CD14-positive monocyte (primary cell): ENCODE measurements at regions not wholly inside any gene's neighbourhood (a gene's known extent, or its start where the extent isn't known, plus 50 kb on each side); places are given as distances from the start of the nearest gene placed in this dataset.

ENCODE experiments used
- DNase-seq, 3 donors: peaks; one replicate each; pipeline ENCODE4 v3.0.0-alpha.2; 2011 to 2022
- H2AFZ ChIP-seq: 2 replicates; pipeline ENCODE4 v1.6.0; 2012; ENCODE audit warnings: mild to moderate bottlenecking, low read depth, low read length, inconsistent platforms; ENCODE audit not compliant: insufficient read depth, poor library complexity, severe bottlenecking
- H3K27ac ChIP-seq, 2 donors: 1 replicate in 1 of 2; 2 replicates in 1 of 2; pipeline ENCODE4 v1.5.1; 2012 to 2013; ENCODE audit warnings: low read length in 2 of 2, control low read depth in 1 of 2, inconsistent platforms in 1 of 2, low read depth in 1 of 2, mild to moderate bottlenecking in 1 of 2
- H3K27me3 ChIP-seq, 2 donors: one replicate each; pipeline versions ENCODE4 v1.6.0 to v1.6.1; 2011 to 2013; ENCODE audit warnings: low read length in 2 of 2; ENCODE audit not compliant: control insufficient read depth in 2 of 2, insufficient read depth in 2 of 2
- H3K36me3 ChIP-seq, 2 donors: replicated peaks in 1 of 2; 1 replicate in 1 of 2; 2 replicates in 1 of 2; pipeline versions ENCODE4 v1.5.1 to v1.6.1; 2012 to 2013; ENCODE audit warnings: low read length in 2 of 2, control low read depth in 1 of 2, inconsistent platforms in 1 of 2, mild to moderate bottlenecking in 1 of 2; ENCODE audit not compliant: insufficient read depth in 2 of 2, control insufficient read depth in 1 of 2
- H3K4me1 ChIP-seq, 2 donors: 1 replicate in 1 of 2; 2 replicates in 1 of 2; pipeline versions ENCODE4 v1.5.1 to v1.6.1; 2012 to 2013; ENCODE audit warnings: low read length in 2 of 2, control low read depth in 1 of 2, inconsistent platforms in 1 of 2, mild to moderate bottlenecking in 1 of 2, moderate library complexity in 1 of 2; ENCODE audit not compliant: insufficient read depth in 2 of 2, control insufficient read depth in 1 of 2
- H3K4me2 ChIP-seq: replicated peaks from 2 replicates; pipeline ENCODE3; 2012; ENCODE audit warnings: low read length, moderate library complexity, mild to moderate bottlenecking; ENCODE audit not compliant: poor library complexity, severe bottlenecking; ENCODE audit errors: extremely low read depth
- H3K4me3 ChIP-seq, 3 experiments: fragments of 200-600 bp in 1 of 3; sonication (generic) in 1 of 3; replicated peaks in 1 of 3; 1 replicate in 2 of 3; 2 replicates in 1 of 3; pipeline ENCODE4 v1.5.1; 2011 to 2013; ENCODE audit warnings: low read length in 3 of 3, mild to moderate bottlenecking in 3 of 3, control low read depth in 2 of 3, low read depth in 2 of 3, inconsistent platforms in 1 of 3, moderate library complexity in 1 of 3
- H3K79me2 ChIP-seq: 2 replicates; pipeline ENCODE4 v1.6.0; 2012; ENCODE audit warnings: mild to moderate bottlenecking, control low read depth, inconsistent platforms, low read length, moderate library complexity; ENCODE audit not compliant: insufficient read depth
- H3K9ac ChIP-seq: 2 replicates; pipeline ENCODE4 v1.6.0; 2017; ENCODE audit warnings: low read length, mild to moderate bottlenecking; ENCODE audit not compliant: insufficient read depth, poor library complexity, severe bottlenecking
- H3K9me3 ChIP-seq, 2 donors: replicated peaks in 1 of 2; 1 replicate in 1 of 2; 2 replicates in 1 of 2; pipeline versions ENCODE4 v1.5.1 to v1.6.1; 2012 to 2013; ENCODE audit warnings: low read length in 2 of 2, control low read depth in 1 of 2; ENCODE audit not compliant: control insufficient read depth in 1 of 2, insufficient read depth in 1 of 2
- H4K20me1 ChIP-seq: 2 replicates; pipeline ENCODE4 v1.6.0; 2012; ENCODE audit warnings: mild to moderate bottlenecking, low read length, control low read depth, moderate library complexity; ENCODE audit not compliant: insufficient read depth
- H3K27ac Mint-ChIP-seq, 7 donors: one replicate each; pipeline ENCODE4 v1.8.0; 2020; ENCODE audit warnings: mild to moderate bottlenecking in 7 of 7, mixed read lengths in 7 of 7, moderate library complexity in 6 of 7, inconsistent platforms in 2 of 7
- H3K27me3 Mint-ChIP-seq, 3 donors: one replicate each; pipeline ENCODE4 v1.8.0; 2021 to 2022; ENCODE audit warnings: low read depth in 3 of 3, mild to moderate bottlenecking in 3 of 3, mixed read lengths in 3 of 3, moderate library complexity in 3 of 3, inconsistent platforms in 1 of 3
- H3K36me3 Mint-ChIP-seq, 2 donors: one replicate each; pipeline ENCODE4 v1.8.0; 2020; ENCODE audit warnings: mixed read lengths in 2 of 2, inconsistent platforms in 1 of 2, mild to moderate bottlenecking in 1 of 2
- H3K4me1 Mint-ChIP-seq: one replicate; pipeline ENCODE4 v1.8.0; 2020; ENCODE audit warnings: mild to moderate bottlenecking, mixed read lengths
- H3K4me3 Mint-ChIP-seq, 2 donors: one replicate each; pipeline ENCODE4 v1.8.0; 2020; ENCODE audit warnings: mild to moderate bottlenecking in 2 of 2, mixed read lengths in 2 of 2, moderate library complexity in 1 of 2
- H3K9me3 Mint-ChIP-seq, 7 donors: one replicate each; pipeline ENCODE4 v1.8.0; 2020 to 2022; ENCODE audit warnings: mixed read lengths in 7 of 7, mild to moderate bottlenecking in 6 of 7, moderate library complexity in 6 of 7, inconsistent platforms in 2 of 7
- whole genome bisulfite sequencing: methylation state at CpG from one replicate; pipeline ENCODE4 v1.1.5; 2013; ENCODE audit warnings: missing lambda C conversion rate; ENCODE audit not compliant: insufficient coverage; 5-methylcytosine and 5-hydroxymethylcytosine counted together
- intact Hi-C, 2 donors: fragments of 100-400 bp; cut with micrococcal nuclease; formaldehyde crosslinking; loops; one replicate each; pipeline versions ENCODE4 v1.15.0 to v1.15.1; 2023
- TF ChIP-seq, protein P1 (sequence below): fragments of 200-600 bp; IDR thresholded peaks from one replicate; pipeline ENCODE4 v1.8.0; 2022; ENCODE audit warnings: antibody characterized with exemption, mild to moderate bottlenecking

DNA sequence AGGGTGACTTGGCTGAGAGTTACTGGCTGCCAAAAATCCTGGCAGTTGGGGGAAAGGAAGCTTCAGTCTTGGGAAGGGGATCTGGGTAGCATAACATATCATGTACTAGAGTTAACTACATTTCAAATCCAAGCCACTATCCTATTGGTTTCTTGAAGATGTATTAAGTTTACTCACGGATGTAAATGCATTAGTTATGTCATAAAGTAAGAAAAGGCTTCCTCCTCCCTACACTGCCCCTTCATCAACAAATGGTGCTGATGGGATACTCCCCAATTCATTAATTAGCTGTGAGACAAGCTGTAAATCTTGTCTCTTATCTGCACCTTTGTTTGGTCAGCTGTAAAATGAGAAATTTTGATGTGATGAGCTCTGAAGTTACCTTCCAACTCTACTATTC is 150.1 kb upstream of the SOX5 start:
- H4K20me1 ChIP-seq: no peaks in the 10 kb centered on the region
- no peaks in the 10 kb centered on the region for H3K36me3 ChIP-seq
- Mint-ChIP-seq H3K27me3 (no peaks in the 10 kb centered on the region), H3K4me1 (no peaks in the 10 kb centered on the region), H3K9me3 (peaks cover 0 to 4% (median 2%) of the 10 kb centered on the region in 7 donors), H3K36me3 (no peaks in the 10 kb centered on the region), H3K27ac (no peak overlapping the region), H3K4me3 (no peak overlapping the region)
- H3K79me2 ChIP-seq: no peaks in the 10 kb centered on the region
- H3K27me3 ChIP-seq: no peaks in the 10 kb centered on the region
- intact Hi-C loops: no loop called here
- DNase-seq: no peak
- no peak overlapping the region for H3K27ac ChIP-seq
- H3K4me2 ChIP-seq: no peak overlapping the region
- TF ChIP-seq, protein P1, sequence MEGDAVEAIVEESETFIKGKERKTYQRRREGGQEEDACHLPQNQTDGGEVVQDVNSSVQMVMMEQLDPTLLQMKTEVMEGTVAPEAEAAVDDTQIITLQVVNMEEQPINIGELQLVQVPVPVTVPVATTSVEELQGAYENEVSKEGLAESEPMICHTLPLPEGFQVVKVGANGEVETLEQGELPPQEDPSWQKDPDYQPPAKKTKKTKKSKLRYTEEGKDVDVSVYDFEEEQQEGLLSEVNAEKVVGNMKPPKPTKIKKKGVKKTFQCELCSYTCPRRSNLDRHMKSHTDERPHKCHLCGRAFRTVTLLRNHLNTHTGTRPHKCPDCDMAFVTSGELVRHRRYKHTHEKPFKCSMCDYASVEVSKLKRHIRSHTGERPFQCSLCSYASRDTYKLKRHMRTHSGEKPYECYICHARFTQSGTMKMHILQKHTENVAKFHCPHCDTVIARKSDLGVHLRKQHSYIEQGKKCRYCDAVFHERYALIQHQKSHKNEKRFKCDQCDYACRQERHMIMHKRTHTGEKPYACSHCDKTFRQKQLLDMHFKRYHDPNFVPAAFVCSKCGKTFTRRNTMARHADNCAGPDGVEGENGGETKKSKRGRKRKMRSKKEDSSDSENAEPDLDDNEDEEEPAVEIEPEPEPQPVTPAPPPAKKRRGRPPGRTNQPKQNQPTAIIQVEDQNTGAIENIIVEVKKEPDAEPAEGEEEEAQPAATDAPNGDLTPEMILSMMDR: no peak
- no CpG with 5 or more reads among the region's 1 CpG for WGBS
- no peak overlapping the region for H3K4me3 ChIP-seq
- H2AFZ ChIP-seq: no peak overlapping the region
- H3K9me3 ChIP-seq: no peaks in the 10 kb centered on the region
- H3K4me1 ChIP-seq: no peaks in the 10 kb centered on the region
- no peak overlapping the region for H3K9ac ChIP-seq

DNA sequence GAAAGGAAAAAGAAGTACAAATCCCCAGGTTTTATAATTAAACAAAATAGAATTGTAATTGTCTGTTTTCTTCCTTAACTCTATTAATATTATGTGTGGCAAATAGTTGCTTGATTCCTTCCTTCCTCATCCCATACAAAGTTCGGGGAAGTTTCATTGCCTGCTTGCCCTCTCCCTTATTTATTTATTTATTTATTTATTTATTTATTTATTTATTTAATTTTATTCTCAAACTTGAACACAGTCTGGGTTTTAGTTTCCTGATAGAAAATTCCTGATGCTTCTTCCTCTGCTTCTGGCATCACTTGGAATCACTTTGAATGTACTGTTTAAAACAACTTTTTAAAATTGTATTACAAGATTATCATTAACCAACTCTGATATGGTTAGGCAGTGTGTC is 145.8 kb upstream of the SOX5 start:
- Histone ChIP-seq H3K4me3 (no peak overlapping the region), H4K20me1 (no peaks in the 10 kb centered on the region), H3K79me2 (no peaks in the 10 kb centered on the region), H3K27me3 (no peaks in the 10 kb centered on the region), H3K36me3 (no peaks in the 10 kb centered on the region), H2AFZ (no peak overlapping the region), H3K27ac (no peak overlapping the region), H3K4me1 (no peaks in the 10 kb centered on the region), H3K4me2 (no peak overlapping the region), H3K9ac (no peak overlapping the region), H3K9me3 (no peaks in the 10 kb centered on the region)
- intact Hi-C loops: no loop called here
- DNase-seq: no peak
- TF ChIP-seq, protein P1: no peak
- Mint-ChIP-seq H3K4me1 (no peaks in the 10 kb centered on the region), H3K27me3 (peaks cover 0 to 3% (median 0%) of the 10 kb centered on the region in 3 donors), H3K9me3 (peaks cover 3 to 12% (median 4%) of the 10 kb centered on the region in 7 donors), H3K36me3 (no peaks in the 10 kb centered on the region), H3K27ac (no peak overlapping the region), H3K4me3 (no peak overlapping the region)
- WGBS: no CpG with 5 or more reads among the region's 1 CpG
